ENCODE measurements at regions not wholly inside any gene's neighbourhood (a gene's known extent, or its start where the extent isn't known, plus 50 kb on each side); places are given as distances from the start of the nearest gene placed in this dataset.
A peak's percentile ranks its signal among the peaks of the same experiment; 100 is the strongest.

GRCh38 chr14:82432301-82433105 is 898.9 kb upstream of the SEL1L start:
- Histone ChIP-seq H3K4me2 (no peak overlapping the region), H3K27ac (no peak overlapping the region), H3K4me3 (no peak overlapping the region), H4K20me1 (no peaks in the 10 kb centered on the region), H3K9me3 (replicated peaks in 1 of 11) (peaks cover 0 to 5% (median 0%) of the 10 kb centered on the region in 11 experiments; a peak in 1 of 22 replicates), H3K9ac (no peak overlapping the region), H3K27me3 (no peaks in the 10 kb centered on the region), H3K36me3 (no peaks in the 10 kb centered on the region), H3K4me1 (no peaks in the 10 kb centered on the region)
- TF ChIP-seq Cebpa-rat (IDR thresholded peaks at IDR 0.05) = no peak

- Histone ChIP-seq H3K9me3 (replicated peaks in 1 of 11) (no peaks in the 10 kb centered on the region), H4K20me1 (no peaks in the 10 kb centered on the region), H3K4me1 (no peaks in the 10 kb centered on the region), H3K4me3 (no peak overlapping the region), H3K4me2 (no peak overlapping the region), H3K27me3 (no peaks in the 10 kb centered on the region), H3K36me3 (no peaks in the 10 kb centered on the region), H3K9ac (no peak overlapping the region), H3K27ac (no peak overlapping the region)
- no peak for TF ChIP-seq Cebpa-rat (IDR thresholded peaks at IDR 0.05)
Measured at GRCh38 chr14:82438436-82438835, 904.8 kb upstream of the SEL1L start.

DNA sequence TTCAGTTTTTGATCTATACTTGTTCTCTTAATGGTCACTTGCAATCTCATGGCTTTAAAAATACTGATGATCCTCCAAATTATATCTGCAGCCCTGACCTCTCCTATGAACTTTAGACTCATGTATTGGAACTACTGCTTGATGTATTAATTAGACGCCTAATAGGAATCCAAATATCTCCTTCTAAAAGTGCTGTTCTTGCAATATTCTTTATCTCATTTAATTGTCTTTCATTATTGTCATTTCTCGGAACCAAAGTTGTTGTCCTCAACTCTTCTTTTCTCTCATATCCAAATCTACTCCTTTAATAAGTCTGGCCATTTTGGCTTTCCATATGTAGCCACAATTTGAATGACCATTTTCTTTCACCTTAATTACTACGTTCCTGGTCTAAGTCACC is 907.6 kb upstream of the SEL1L start:
- Histone ChIP-seq H3K9me3 (replicated peaks in 1 of 11) (no peaks in the 10 kb centered on the region), H3K9ac (no peak overlapping the region), H3K36me3 (no peaks in the 10 kb centered on the region), H3K27ac (no peak overlapping the region), H3K4me1 (no peaks in the 10 kb centered on the region), H3K4me3 (no peak overlapping the region), H3K4me2 (no peak overlapping the region), H3K27me3 (no peaks in the 10 kb centered on the region), H4K20me1 (no peaks in the 10 kb centered on the region)
- no peak for TF ChIP-seq Cebpa-rat (IDR thresholded peaks at IDR 0.05)

DNA sequence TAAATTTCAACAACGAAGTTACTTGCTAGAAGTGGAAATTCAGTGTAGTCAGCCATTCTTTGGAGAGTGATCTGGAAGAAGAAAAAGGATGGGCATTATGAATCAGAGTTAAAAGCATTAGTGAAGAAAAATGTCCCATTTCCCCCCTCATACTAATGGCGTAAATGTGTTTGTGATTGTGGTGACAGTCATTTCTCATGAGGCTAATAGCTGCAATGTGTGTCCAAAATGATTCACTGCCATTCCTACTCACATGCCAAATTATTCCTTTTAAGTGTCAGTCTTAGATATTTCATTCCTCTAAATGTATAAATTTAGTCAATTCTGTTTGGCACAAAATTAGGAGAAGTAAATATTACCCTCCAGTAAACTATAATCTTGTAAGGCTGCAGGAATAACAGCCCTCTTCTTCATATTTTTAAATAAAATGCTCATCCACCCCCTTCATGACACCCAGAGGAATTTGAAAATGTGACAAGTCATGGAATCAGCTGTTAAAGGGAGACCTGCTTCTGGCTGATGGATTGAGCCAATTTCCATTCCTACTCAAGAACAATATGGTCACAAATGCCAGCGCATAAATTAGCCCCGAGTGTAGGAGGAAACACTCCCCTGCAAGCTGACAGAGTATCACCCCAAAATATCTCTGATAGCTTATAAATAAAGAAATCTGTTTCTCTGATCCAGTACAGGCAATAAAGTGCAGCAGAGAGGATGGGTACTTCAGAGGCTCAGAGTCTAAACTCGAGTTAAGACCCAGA is 912.3 kb upstream of the SEL1L start:
- no peak overlapping the region for H3K4me2 ChIP-seq

GRCh38 chr14:82447586-82447985 is 913.9 kb upstream of the SEL1L start:
- Histone ChIP-seq H3K4me2 (no peak overlapping the region), H3K9ac (no peak overlapping the region), H3K27me3 (no peaks in the 10 kb centered on the region), H3K27ac (no peak overlapping the region), H3K4me1 (no peaks in the 10 kb centered on the region), H3K9me3 (replicated peaks in 1 of 11) (no peaks in the 10 kb centered on the region), H3K36me3 (no peaks in the 10 kb centered on the region), H3K4me3 (no peak overlapping the region), H4K20me1 (no peaks in the 10 kb centered on the region)
- no peak for TF ChIP-seq Cebpa-rat (IDR thresholded peaks at IDR 0.05)

More for the DNA sequence above, 912.3 kb upstream of the SEL1L start:
- Histone ChIP-seq H3K36me3 (no peaks in the 10 kb centered on the region), H3K27ac (no peak overlapping the region), H4K20me1 (no peaks in the 10 kb centered on the region), H3K9me3 (replicated peaks in 1 of 11) (no peaks in the 10 kb centered on the region), H3K27me3 (no peaks in the 10 kb centered on the region), H3K9ac (no peak overlapping the region), H3K4me1 (no peaks in the 10 kb centered on the region), H3K4me3 (no peak overlapping the region)
- TF ChIP-seq Cebpa-rat (IDR thresholded peaks at IDR 0.05) = no peak

DNA sequence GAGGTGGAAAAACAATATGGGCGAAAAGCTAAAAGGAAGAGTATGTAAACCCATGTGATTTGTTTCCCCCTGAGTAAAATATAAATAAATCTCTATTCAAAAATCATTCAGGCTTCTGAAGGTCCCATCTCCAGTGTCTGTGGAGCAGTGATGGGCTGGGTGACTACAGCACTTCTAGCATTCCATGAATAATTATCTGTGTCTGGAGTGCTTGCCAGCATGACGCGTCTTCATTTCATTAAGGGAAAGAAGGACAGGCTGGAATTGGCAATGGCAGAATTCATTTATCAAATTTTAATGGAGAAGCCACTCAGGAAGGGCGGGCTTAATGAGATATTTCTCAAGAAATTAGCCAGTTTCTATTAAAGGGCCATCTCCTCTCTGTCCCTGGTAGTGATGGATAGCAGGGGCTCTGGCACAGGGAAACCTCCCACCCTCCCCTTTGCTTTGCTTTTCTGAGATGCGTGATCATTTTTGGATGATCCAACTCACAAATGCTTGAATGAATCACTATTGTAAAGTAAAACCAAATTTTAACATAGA is 916.3 kb upstream of the SEL1L start:
- Histone ChIP-seq H3K27me3 (no peaks in the 10 kb centered on the region), H3K4me1 (no peaks in the 10 kb centered on the region), H3K4me3 (no peak overlapping the region), H3K9ac (no peak overlapping the region), H3K36me3 (no peaks in the 10 kb centered on the region), H4K20me1 (no peaks in the 10 kb centered on the region), H3K4me2 (no peak overlapping the region), H3K27ac (no peak overlapping the region), H3K9me3 (replicated peaks in 1 of 11) (peaks cover 0 to 6% (median 0%) of the 10 kb centered on the region in 11 experiments; a peak in 1 of 22 replicates)
- no peak for TF ChIP-seq Cebpa-rat (IDR thresholded peaks at IDR 0.05)

DNA sequence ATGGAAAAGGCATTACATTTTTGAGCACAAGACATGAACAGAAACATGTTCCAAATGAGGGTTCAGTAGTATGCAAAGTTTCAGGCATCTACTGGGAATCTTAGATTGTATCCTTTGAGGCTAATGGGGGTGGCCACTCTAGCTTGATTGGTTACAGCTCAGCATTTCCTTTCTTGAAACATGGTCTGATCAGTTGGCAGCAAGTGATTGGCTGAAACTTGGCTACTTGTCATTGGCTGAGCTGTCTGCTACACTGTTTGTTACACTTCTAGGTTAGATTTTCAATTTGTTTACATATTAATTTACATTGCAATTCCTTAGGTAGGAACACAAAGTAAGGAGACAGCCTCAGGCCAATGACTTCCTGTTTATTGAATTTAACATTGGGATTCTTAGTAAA is 918.0 kb upstream of the SEL1L start:
- no peak for TF ChIP-seq Cebpa-rat (IDR thresholded peaks at IDR 0.05)
- no peaks in the 10 kb centered on the region for H4K20me1 ChIP-seq

GRCh38 chr14:82482345-82482744 is 948.7 kb upstream of the SEL1L start:
- Histone ChIP-seq H3K27ac (no peak overlapping the region), H3K9me3 (replicated peaks in 1 of 11) (no peaks in the 10 kb centered on the region), H3K36me3 (no peaks in the 10 kb centered on the region), H4K20me1 (no peaks in the 10 kb centered on the region), H3K4me2 (no peak overlapping the region), H3K4me3 (no peak overlapping the region), H3K9ac (no peak overlapping the region), H3K27me3 (no peaks in the 10 kb centered on the region), H3K4me1 (no peaks in the 10 kb centered on the region)
- no peak for TF ChIP-seq Cebpa-rat (IDR thresholded peaks at IDR 0.05)

More for the DNA sequence above, 918.0 kb upstream of the SEL1L start:
- Histone ChIP-seq H3K27ac (no peak overlapping the region), H3K36me3 (no peaks in the 10 kb centered on the region), H3K4me3 (no peak overlapping the region), H3K9me3 (replicated peaks in 1 of 11) (peaks cover 0 to 6% (median 0%) of the 10 kb centered on the region in 11 experiments; a peak in 1 of 22 replicates), H3K4me1 (no peaks in the 10 kb centered on the region), H3K9ac (no peak overlapping the region), H3K4me2 (no peak overlapping the region), H3K27me3 (no peaks in the 10 kb centered on the region)

DNA sequence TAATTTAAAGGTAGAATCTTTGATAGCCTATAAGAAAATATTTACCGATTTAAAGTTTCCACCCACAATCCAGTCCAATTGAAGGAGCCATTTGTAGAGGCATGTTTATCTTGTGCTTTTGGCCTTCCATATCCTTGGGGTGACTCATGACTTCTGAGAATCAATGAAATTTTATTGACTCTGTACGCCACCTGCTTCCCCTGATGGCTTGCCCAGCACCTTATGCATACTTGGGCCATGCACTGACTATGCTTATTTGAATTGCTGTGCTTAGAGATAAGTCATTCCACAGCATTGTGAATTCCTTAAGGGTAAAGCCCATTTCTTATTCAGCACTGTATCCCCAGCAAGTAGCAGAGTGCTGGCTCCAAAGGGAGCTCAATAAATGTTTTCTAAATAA is 954.8 kb upstream of the SEL1L start:
- Histone ChIP-seq H3K4me2 (no peak overlapping the region), H3K9ac (no peak overlapping the region), H3K27me3 (no peaks in the 10 kb centered on the region), H3K4me3 (no peak overlapping the region), H3K4me1 (peaks cover 4 to 11% (median 6%) of the 10 kb centered on the region in 10 experiments; a peak in 10 of 20 replicates), H3K9me3 (replicated peaks in 1 of 11) (no peaks in the 10 kb centered on the region), H3K36me3 (no peaks in the 10 kb centered on the region), H3K27ac (peak overlapping the region in 1 of 11 experiments; percentile 67; a peak in 1 of 22 replicates), H4K20me1 (no peaks in the 10 kb centered on the region)
- TF ChIP-seq Cebpa-rat (IDR thresholded peaks at IDR 0.05) = no peak

Data from BLaER1 treated with 17β-estradiol and CSF1 and Interleukin-3, amounts not matched to agents 10 nM and 100 nM (cell line).